Astrocyte (in vitro differentiated cells and primary cell): ENCODE measurements at regions not wholly inside any gene's neighbourhood (a gene's known extent, or its start where the extent isn't known, plus 50 kb on each side); places are given as distances from the start of the nearest gene placed in this dataset.

Experiments
- CTCF ChIP-seq: IDR thresholded peaks from 2 replicates; pipeline ENCODE4 v1.5.1; 2011; ENCODE audit warnings: low read depth, mild to moderate bottlenecking, inconsistent platforms, low read length, moderate library complexity; ENCODE audit not compliant: insufficient read depth
- EZH2 ChIP-seq: IDR thresholded peaks from 2 replicates; pipeline ENCODE4 v1.6.1; 2012; ENCODE audit warnings: mild to moderate bottlenecking, low read length, inconsistent platforms; ENCODE audit not compliant: insufficient read depth

- TF ChIP-seq EZH2, result no peak
- TF ChIP-seq CTCF, result no peak
Observed at GRCh38 chr1:192905049-192905448, 96.2 kb downstream of the RGS2 start.
